HFFc6 (cell line): ENCODE measurements at regions not wholly inside any gene's neighbourhood (a gene's known extent, or its start where the extent isn't known, plus 50 kb on each side); places are given as distances from the start of the nearest gene placed in this dataset.

ENCODE experiments used
- DNase-seq: peaks from one replicate; pipeline ENCODE4 v3.0.0-alpha.2; 2018
- H3K27ac Mint-ChIP-seq: 2 replicates; pipeline ENCODE4 v1.8.0; 2020; ENCODE audit warnings: mild to moderate bottlenecking, mixed read lengths
- H3K27me3 Mint-ChIP-seq: 2 replicates; pipeline ENCODE4 v1.8.0; 2021; ENCODE audit warnings: mild to moderate bottlenecking, moderate library complexity, mixed read lengths; ENCODE audit not compliant: insufficient read depth
- H3K36me3 Mint-ChIP-seq: 2 replicates; pipeline ENCODE4 v1.8.0; 2021; ENCODE audit warnings: low read depth, mixed read lengths
- H3K4me1 Mint-ChIP-seq: 2 replicates; pipeline ENCODE4 v1.8.0; 2020; ENCODE audit warnings: low read depth, mixed read lengths
- H3K4me3 Mint-ChIP-seq: 2 replicates; pipeline ENCODE4 v1.8.0; 2020; ENCODE audit warnings: mild to moderate bottlenecking, moderate library complexity, mixed read lengths
- H3K9me3 Mint-ChIP-seq: 2 replicates; pipeline ENCODE4 v1.8.0; 2020; ENCODE audit warnings: mild to moderate bottlenecking, mixed read lengths
- TF ChIP-seq, protein P1 (sequence below): fragments of 200-600 bp; sonication (generic); IDR thresholded peaks from 2 replicates; pipeline ENCODE4 v1.5.0; 2021; ENCODE audit warnings: antibody characterized with exemption, mild to moderate bottlenecking

DNA sequence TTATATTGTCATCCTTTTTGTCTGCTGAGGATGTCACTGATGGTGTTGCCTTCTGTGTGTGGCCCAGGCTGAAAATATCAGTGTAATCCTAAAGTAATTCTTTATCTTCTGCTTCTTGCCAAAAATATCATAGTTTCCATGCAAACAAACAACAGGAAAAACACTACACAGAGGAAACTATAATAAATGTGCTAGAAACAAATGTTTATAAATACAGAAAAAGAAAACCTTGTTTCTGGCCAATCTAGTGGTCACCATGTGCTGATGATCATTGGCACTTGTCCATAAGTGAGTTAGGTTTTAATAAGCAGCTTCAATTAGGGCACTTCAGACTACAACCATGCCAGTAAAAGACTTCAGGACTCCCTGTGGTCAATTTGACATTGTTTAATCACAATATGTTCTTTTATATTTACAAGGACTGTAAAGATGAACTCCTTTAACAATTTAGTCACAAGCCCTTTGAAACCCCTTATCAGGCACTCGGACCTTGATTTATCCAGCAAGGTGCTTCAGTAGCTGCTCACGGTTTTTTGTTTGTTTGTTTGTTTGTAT is 124.8 kb downstream of the TMTC3 start:
- Mint-ChIP-seq H3K4me1 (peaks cover 18% of the 10 kb centered on the region), H3K27me3 (no peaks in the 10 kb centered on the region; the same call in 1 of the 2 replicates), H3K36me3 (peaks cover 4% of the 10 kb centered on the region; the same call in 1 of the 2 replicates), H3K9me3 (no peaks in the 10 kb centered on the region), H3K27ac (no peak overlapping the region), H3K4me3 (no peak overlapping the region)
- no peak for DNase-seq
- TF ChIP-seq, protein P1, sequence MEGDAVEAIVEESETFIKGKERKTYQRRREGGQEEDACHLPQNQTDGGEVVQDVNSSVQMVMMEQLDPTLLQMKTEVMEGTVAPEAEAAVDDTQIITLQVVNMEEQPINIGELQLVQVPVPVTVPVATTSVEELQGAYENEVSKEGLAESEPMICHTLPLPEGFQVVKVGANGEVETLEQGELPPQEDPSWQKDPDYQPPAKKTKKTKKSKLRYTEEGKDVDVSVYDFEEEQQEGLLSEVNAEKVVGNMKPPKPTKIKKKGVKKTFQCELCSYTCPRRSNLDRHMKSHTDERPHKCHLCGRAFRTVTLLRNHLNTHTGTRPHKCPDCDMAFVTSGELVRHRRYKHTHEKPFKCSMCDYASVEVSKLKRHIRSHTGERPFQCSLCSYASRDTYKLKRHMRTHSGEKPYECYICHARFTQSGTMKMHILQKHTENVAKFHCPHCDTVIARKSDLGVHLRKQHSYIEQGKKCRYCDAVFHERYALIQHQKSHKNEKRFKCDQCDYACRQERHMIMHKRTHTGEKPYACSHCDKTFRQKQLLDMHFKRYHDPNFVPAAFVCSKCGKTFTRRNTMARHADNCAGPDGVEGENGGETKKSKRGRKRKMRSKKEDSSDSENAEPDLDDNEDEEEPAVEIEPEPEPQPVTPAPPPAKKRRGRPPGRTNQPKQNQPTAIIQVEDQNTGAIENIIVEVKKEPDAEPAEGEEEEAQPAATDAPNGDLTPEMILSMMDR: no peak

DNA sequence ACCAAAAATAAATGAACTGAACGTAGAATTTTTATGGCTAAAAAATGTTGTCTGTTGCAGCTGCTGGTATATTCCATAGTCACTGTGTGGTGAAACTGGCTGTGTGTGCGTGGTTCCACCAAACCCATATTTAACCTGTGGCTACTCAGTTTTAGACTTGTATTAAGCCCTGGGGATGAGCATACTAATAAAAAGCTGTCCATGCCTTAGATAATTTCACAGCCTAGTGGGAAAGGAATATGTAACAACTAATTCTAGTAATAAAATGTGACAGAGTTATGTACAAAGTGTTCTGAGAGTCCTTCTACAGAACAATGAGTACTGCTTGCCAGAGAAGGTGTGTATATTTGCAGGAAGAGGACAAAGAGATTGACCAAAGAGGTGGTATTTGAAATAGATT is 125.5 kb downstream of the TMTC3 start:
- no peak for DNase-seq
- Mint-ChIP-seq H3K9me3 (no peaks in the 10 kb centered on the region), H3K4me3 (no peak overlapping the region), H3K36me3 (peaks cover 4% of the 10 kb centered on the region; the same call in 1 of the 2 replicates), H3K4me1 (peaks cover 18% of the 10 kb centered on the region), H3K27me3 (no peaks in the 10 kb centered on the region; the same call in 1 of the 2 replicates), H3K27ac (no peak overlapping the region)
- TF ChIP-seq, protein P1: no peak

DNA sequence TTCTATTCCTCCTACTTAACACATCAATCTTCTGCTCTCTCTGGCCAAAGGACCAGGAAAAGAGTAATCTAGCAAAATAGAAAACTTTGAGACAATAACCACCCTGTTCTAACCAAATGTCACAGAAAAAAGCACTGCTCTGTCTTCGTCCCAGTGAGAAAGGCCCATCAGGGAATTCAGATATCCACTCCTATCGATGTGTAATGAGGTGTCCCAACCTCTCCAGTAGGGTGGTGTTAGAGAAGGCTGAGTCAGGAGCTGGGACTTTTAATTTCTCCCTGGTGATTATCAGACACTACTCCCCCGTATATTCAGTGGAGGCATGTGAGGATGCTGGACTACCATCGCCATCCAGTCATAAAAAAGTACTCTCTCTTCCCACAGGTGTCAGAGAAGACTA is 130.3 kb downstream of the TMTC3 start:
- Mint-ChIP-seq H3K9me3 (peaks cover 7% of the 10 kb centered on the region; the same call in 1 of the 2 replicates), H3K36me3 (peaks cover 12% of the 10 kb centered on the region; the same call in 1 of the 2 replicates), H3K4me1 (peaks cover under 1% of the 10 kb centered on the region), H3K27me3 (no peaks in the 10 kb centered on the region; the same call in 1 of the 2 replicates), H3K27ac (no peak overlapping the region), H3K4me3 (no peak overlapping the region)
- DNase-seq: no peak
- TF ChIP-seq, protein P1: no peak

DNA sequence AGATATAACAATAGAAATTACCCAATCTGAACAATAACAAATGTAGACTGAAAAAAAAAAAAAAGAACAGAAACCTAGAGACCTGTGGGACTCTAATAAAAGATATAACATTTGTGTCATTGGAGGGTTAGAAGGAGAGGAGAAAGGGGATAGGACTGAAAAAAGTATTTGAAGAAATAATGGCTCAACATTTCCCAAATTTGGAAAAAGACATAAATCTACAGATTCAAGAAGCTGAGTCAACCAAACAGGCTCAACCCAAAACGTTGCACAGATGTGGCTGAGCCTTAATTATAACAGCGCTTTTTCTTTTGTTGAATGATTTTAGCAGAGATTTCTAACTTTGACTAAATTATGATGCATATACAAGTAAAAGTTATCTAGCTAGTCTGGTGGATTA is 131.3 kb downstream of the TMTC3 start:
- no peak for DNase-seq
- Mint-ChIP-seq H3K9me3 (peaks cover 7% of the 10 kb centered on the region), H3K27me3 (no peaks in the 10 kb centered on the region; the same call in 1 of the 2 replicates), H3K36me3 (peaks cover 12% of the 10 kb centered on the region), H3K4me1 (no peaks in the 10 kb centered on the region), H3K4me3 (no peak overlapping the region), H3K27ac (no peak overlapping the region)
- TF ChIP-seq, protein P1: no peak

DNA sequence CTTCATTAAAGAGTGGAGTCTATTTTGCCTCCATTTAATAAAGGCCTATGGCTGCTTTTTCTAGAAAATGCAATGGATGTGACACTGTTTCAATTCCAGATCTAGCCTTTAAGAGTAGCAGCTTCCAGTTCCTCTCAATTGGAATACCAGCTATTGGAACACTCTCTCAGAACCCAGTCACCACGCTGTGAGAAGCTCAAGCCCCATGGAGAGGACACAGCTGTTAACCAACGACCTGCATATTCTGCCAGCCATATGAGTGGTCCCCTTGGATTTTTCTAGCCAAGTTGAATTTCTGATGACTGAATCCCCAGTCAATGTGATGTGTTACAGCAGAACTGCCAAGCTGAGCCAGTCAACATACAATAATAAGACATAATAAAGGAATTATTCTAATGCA is 131.8 kb downstream of the TMTC3 start:
- TF ChIP-seq, protein P1: no peak
- H3K9me3 Mint-ChIP-seq: peaks cover 7% of the 10 kb centered on the region
- no peak overlapping the region for H3K27ac Mint-ChIP-seq

More for the DNA sequence above, 131.8 kb downstream of the TMTC3 start:
- DNase-seq: no peak
- peaks cover 12% of the 10 kb centered on the region for H3K36me3 Mint-ChIP-seq
- no peaks in the 10 kb centered on the region for H3K4me1 Mint-ChIP-seq
- no peaks in the 10 kb centered on the region; the same call in 1 of the 2 replicates for H3K27me3 Mint-ChIP-seq
- H3K4me3 Mint-ChIP-seq: no peak overlapping the region
